ENCODE measurements at regions not wholly inside any gene's neighbourhood (a gene's known extent, or its start where the extent isn't known, plus 50 kb on each side); places are given as distances from the start of the nearest gene placed in this dataset.

- TF ChIP-seq, protein P1, sequence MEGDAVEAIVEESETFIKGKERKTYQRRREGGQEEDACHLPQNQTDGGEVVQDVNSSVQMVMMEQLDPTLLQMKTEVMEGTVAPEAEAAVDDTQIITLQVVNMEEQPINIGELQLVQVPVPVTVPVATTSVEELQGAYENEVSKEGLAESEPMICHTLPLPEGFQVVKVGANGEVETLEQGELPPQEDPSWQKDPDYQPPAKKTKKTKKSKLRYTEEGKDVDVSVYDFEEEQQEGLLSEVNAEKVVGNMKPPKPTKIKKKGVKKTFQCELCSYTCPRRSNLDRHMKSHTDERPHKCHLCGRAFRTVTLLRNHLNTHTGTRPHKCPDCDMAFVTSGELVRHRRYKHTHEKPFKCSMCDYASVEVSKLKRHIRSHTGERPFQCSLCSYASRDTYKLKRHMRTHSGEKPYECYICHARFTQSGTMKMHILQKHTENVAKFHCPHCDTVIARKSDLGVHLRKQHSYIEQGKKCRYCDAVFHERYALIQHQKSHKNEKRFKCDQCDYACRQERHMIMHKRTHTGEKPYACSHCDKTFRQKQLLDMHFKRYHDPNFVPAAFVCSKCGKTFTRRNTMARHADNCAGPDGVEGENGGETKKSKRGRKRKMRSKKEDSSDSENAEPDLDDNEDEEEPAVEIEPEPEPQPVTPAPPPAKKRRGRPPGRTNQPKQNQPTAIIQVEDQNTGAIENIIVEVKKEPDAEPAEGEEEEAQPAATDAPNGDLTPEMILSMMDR (conservative IDR thresholded peaks at IDR 0.05 in 1 of 2, IDR thresholded peaks at IDR 0.05 in 1 of 2; ENCODE audit: low read depth in 1 of 2, low read length in 2 of 2): no peak
- TF ChIP-seq EZH2 (IDR thresholded peaks at IDR 0.05; ENCODE audit: low read length, missing control alignments): no peak
These were observed 121.2 kb upstream of the SERBP1 start for GRCh38 chr1:67551375-67551774.

All from fibroblast of lung (primary cell).